Astrocyte (in vitro differentiated cells and primary cell): ENCODE measurements at regions not wholly inside any gene's neighbourhood (a gene's known extent, or its start where the extent isn't known, plus 50 kb on each side); places are given as distances from the start of the nearest gene placed in this dataset.

Experiments
- EZH2 ChIP-seq: IDR thresholded peaks from 2 replicates; pipeline ENCODE4 v1.6.1; 2012; ENCODE audit warnings: mild to moderate bottlenecking, low read length, inconsistent platforms; ENCODE audit not compliant: insufficient read depth
- TF ChIP-seq, protein P1 (sequence below): IDR thresholded peaks from 2 replicates; pipeline ENCODE4 v1.5.1; 2011; ENCODE audit warnings: low read depth, mild to moderate bottlenecking, inconsistent platforms, low read length, moderate library complexity; ENCODE audit not compliant: insufficient read depth

GRCh38 chr3:30486368-30486767 lies 120.0 kb upstream of the TGFBR2 start:
- TF ChIP-seq EZH2: no peak
- TF ChIP-seq, protein P1, sequence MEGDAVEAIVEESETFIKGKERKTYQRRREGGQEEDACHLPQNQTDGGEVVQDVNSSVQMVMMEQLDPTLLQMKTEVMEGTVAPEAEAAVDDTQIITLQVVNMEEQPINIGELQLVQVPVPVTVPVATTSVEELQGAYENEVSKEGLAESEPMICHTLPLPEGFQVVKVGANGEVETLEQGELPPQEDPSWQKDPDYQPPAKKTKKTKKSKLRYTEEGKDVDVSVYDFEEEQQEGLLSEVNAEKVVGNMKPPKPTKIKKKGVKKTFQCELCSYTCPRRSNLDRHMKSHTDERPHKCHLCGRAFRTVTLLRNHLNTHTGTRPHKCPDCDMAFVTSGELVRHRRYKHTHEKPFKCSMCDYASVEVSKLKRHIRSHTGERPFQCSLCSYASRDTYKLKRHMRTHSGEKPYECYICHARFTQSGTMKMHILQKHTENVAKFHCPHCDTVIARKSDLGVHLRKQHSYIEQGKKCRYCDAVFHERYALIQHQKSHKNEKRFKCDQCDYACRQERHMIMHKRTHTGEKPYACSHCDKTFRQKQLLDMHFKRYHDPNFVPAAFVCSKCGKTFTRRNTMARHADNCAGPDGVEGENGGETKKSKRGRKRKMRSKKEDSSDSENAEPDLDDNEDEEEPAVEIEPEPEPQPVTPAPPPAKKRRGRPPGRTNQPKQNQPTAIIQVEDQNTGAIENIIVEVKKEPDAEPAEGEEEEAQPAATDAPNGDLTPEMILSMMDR: no peak
